ENCODE measurements at regions not wholly inside any gene's neighbourhood (a gene's known extent, or its start where the extent isn't known, plus 50 kb on each side); places are given as distances from the start of the nearest gene placed in this dataset.
"Not testable (repeated sequence)": the region's sequence is repeated elsewhere in the genome, so short reads cannot be mapped to it uniquely, and the experiment has no call there.

DNA sequence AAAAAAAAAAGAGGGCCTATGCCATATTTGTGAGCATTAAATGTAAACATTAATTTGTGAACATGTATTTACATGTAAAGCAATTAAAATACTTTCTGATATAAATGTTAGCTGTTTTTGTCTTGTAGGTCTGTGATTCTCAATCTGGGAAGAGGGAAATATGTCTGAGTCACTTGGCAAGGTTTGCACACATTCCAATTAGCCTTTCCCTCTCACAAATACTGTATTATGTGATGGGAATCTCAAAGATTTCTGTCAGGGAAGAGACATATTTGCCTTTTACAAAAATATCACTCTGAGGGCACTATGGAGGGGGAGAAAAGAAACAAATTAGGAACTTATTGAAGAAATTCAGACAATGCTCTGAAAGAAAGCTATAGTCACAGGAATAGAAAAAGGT, 483.6 kb downstream of the GBE1 start:
- no peak for DNase-seq

DNA sequence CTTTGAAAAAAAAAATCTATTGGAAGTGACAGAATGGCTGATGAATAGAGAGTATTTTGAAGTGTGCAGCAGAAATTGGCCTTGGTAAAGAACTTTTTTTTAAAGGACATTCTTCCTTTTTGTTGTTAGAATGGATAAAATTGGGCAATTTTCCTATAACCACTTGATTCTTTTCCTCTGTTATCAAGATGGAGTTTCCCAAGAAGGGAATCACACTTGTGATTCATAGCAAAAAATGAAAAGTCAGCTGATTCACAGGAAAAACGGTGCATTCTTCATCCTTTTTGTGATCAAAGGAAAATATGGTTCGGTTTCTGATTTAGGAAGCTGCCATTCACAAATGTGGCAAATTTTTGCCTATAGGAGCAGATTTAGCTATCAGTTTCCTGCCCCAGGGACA, 486.8 kb downstream of the GBE1 start:
- no peak for DNase-seq

DNA sequence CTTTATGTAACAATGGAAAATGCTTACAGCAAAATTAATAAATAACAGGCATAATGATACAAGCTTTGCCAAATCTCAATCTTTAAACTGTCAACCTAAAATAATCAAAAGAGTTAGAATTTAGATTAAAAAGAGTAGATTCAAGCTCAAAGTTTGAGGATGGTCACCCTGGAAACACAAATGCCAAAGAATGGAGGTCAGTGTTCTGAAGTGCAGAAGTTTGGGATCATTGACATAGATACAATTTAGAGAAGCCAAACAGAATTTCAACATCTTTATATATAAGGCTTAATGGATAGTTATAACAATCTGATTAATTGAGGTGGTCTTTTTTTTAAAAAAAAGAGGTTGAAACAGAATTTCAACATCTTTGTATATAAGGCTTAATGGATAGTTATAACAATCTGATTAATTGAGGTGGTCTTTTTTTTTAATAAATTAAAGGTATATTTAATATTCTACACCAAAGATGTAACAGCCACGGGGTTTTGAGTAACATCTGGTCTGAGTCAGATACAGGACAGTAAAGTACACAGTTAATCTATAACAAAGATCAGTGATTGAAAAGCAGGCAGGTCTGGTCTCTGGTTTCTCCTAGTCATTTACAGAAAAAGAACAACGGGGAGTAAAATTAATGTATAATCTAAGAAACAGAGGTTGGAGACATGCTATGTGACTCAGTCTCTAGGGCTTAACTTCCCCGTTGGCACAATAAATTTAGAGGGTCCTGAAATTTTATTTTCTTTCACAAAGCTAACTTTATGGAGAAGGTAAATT, 490.7 kb downstream of the GBE1 start:
- DNase-seq: no peak

DNA sequence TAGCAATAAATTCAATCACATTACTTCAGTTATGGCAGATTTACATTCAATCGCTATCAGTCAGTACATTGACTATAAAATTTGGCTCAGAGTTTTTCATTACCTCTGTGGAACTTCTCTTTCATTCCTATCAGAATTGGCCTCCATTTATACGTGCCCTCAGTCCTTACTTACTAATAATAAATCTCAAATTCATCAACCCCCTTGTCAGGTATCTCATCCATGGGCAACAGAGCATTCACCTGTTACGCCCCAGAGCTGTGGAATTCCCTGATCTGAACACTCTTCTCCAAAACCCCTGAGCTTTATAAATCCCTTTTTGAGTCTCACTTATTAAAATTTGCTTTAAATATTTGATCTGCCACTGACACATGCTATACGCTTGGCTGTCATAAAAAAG, 492.9 kb downstream of the GBE1 start:
- no peak for DNase-seq

DNA sequence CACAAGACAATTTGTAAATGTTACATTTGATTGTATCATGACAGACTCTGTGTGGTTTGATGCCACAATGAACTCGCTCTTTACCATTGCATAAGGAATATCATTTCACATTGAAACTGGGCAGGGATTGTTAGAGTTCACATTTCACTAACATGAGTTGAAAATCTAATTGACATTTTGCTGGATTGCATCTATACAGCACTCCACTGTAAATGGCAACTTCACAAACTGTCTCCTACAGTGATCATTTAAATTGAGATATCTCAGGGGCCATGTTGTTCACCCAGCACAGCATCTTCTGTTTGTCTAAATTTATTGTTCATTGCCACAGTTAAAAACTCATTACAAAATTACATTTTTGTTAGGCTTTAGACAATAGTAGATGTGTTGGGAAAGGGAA, 499.4 kb downstream of the GBE1 start:
- no peak for DNase-seq

DNA sequence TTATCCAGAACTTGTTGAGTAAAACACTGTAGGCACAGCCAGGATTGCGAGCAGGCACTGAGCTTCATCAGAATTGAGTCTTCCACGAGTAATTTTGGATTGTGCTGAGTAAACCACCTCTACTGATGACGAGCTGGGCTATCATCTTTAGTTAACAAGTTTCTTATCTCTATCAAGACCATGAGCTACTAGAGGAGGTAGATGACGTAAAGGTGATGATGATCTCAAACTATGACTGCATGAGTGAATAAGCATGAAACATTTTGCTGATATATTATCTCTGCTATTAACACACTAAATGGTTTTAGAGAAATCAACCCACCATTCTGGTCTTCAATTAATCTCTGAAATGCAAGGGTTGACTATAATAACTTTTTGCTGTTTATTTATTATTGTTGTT, 506.0 kb downstream of the GBE1 start:
- DNase-seq: no peak

DNA sequence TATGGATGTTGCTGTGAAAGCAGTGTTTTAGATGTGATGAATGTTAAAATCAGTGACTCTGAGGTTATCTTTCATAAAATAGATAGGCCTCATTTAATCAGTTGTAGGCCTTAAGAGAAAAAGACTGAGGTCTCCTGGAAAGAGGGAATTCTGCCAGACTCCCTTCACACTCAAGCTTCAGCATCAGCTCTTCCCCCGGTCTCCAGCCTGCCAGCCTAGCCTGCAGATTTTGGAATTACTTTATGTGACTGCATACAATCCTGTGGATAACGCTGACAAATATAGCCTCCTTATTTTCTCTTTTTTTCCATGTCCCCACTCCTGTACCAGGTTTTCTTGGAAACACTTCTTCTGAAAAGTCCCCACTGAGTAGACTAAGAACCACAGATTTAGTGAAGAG, 510.3 kb downstream of the GBE1 start:
- DNase-seq: no peak

DNA sequence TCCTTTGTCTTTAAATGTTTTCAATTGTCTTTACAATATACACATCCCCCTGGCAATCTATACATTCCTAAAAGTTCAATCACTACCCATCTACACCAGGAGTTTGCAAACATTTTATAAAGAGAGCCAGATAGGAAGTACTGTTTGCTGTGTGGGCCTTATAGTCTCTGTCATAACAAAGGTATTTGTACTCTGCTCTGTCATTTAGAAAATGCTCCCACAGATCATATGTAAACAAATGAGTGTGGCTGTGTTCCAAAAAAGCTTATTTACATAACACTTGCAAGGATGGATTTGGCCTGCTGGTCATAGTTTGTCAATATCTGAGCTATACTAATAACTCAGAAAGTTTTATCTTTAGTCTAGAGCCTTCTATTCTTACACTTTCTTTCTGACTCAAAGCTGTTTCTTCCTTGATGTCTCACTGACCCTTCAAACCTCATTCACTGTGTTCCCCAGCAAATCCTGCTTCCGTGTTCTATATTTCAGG, 511.9 kb downstream of the GBE1 start:
- DNase-seq: no peak

DNA sequence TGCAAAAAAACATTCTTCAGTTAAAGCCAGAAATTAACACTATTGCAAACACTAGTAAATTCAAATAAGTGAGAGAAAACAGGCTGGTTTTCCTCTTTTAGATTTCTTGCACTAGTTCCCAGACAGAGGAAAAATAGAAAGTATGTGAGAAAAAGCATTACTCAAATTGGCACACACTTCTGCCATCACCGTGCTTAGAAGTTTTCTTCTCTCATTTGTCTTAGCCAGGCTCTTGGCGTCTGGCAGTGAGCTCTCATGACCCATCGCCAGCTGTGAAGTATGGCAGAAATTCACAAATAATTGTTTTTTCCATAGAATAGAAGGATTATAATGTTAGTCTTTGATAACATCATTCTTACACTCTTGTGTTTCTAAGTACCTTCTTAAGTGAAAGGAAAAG, 515.9 kb downstream of the GBE1 start:
- peak in 1 of 3 donors; percentile 16 for DNase-seq

DNA sequence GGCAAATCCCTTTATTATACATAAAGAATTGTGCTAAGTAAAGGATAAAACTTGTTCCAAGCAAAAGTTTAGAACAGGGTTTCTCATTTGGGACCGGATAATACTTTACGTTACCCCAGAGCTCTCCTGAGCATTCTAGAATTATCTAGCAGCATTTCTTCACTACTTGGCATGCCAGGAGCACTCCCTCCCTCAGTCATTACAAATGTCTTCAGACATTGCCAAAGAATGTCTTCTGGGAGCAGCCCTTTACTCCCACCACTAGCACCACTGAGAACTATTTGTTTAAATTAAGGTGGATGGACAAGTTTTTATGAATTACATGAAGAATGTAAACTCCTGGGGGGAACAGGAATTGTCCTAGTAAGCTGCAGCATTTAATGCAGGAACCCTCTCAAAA, 516.4 kb downstream of the GBE1 start:
- no peak for DNase-seq

DNA sequence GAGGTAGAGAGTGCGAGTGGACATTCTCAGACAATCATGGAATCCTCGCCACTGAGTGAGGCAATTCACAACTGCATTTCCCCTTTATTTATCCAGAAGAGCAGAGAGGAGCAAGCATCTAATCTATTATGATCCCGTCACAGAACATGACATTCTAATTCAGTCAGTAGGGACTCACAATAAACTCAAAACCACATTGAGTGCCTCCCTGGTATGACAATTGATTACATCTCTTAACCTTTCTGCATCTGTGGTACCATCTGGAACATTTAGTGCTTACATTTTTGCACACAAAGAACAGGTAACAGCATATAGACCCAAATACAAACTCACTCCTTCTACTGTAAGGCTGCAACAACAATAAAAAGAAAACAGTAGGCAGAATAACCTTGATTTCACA, 517.2 kb downstream of the GBE1 start:
- DNase-seq: peak in 1 of 3 donors; percentile 6

DNA sequence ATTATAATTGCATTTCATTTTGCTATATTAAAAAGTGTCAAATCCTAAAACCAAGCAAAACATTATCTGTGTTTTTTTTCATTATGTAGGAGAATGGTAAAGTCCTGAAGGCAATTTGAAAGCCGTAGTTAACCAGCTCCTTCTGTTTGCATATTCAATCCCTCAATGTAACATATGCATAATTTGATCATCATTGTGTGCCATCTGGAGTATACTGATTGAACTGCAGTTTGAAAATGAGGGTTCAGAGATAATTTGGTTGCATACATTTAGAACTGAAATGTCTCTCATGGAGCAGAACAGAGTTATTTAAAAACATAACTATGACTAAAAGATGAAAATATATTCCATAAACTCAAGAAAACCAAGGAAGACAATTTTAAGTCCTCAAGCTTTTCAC, 518.6 kb downstream of the GBE1 start:
- DNase-seq: peak in 1 of 3 donors; percentile 10

DNA sequence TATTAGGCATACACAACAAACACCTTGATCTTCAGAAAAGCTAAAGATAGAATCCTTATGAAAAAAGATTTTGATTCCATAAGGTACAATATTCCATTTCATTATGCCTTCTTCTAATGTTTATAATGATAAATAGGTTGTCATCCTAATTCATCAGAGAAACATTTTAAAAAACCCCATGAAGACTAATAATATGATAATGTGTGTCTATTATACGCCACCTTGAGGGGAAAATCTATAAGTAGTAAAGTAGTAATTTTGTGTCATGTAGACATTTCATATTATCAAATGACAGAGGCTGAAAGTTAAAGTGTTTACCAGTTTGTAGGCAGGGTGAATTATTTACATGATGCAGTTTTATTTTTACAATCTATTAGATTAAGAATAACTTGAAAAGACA, 524.3 kb downstream of the GBE1 start:
- peak in 1 of 3 donors; percentile 7 for DNase-seq

DNA sequence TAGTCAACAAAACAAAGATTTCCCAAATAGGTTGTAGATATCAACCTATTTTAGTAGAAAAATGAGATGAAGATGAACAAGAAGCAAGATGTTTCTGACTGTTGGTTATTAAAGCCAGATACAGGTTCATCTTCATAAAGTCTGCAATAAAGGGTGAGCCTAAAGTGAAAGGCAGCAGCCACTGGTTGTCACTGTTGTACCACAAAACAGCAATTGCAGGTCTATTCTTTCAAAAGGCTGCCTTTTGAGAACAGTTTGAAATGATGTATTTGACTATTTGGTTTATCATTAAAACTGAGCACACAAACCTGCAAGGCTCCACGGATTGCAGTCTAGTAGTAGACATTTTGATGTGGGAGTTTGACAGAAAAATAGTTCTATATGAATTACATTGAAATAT, 543.4 kb downstream of the GBE1 start:
- no peak for DNase-seq

DNA sequence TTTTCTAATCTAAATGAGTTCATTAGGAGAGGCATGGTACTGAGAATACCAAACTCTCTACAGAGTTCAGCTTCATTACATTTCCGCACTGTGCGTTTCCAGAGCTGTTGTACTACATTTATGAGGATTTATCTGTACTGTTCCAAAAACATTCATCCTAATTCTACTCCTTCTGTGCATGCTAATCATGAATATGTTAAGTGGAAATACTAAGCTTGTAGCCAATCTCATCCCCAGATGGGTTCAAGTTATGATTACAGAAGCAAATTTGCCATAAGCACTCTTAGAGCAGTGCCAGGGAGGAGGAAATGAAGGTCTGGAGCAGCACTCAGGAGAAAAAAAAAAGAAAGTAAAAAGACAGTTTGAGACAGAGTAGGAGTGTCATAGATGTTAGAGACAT, 544.3 kb downstream of the GBE1 start:
- DNase-seq: no peak

DNA sequence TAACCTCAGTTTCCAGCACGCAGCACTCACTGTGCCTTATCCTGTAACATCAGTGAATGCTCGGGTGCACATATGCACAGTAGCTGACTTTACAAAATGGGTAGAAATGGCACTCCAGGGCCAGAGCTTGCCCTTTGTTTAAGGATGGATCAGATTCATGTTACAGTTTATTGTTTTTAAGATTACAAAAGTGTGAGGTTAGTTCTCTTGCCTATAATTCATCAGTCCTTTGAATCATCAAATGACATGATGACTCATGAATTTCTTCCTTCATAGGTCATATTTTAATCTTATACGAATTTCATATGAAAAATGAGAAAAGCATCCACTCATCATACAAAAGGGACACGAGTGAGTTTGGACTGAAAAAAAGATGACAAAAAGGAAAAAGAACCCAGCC, 545.3 kb downstream of the GBE1 start:
- no peak for DNase-seq

DNA sequence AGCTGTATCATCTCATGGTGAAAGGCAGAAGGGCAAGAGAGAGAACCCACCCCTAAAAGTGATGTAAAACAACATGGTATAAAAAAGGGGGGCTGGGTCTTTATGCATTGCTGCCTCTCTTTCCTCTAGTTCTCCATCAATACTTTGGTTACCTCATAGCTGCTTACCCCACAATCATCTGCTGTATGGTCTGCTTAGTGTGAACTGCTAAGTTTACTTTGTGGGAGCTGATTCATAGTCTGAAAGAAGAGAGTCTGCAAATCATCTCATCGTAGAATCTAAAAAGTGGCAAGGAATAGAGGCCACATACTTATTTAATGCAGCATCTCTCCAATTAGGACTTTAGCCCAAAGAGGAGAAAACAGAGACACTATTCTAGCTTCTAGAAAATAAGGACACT, 546.8 kb downstream of the GBE1 start:
- DNase-seq: no peak

DNA sequence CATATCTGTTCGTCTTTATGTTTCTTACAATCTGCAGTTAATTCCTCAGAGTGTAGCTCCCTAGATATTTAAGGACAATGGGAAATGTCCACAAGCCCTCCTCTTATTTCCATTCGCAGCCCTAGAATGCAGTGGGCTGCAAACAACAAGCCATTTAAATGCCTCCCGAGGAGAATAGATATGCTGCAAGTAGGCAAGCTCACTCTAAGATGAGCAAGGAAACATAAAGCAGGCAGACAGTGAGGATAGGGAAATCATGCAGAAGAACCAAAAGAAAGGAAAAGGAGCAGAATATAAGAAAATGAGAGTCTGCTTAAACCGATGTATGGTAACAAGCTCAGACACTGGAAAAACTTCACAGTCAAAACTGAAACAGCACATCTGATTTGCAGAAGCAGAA, 561.9 kb downstream of the GBE1 start:
- no peak for DNase-seq

DNA sequence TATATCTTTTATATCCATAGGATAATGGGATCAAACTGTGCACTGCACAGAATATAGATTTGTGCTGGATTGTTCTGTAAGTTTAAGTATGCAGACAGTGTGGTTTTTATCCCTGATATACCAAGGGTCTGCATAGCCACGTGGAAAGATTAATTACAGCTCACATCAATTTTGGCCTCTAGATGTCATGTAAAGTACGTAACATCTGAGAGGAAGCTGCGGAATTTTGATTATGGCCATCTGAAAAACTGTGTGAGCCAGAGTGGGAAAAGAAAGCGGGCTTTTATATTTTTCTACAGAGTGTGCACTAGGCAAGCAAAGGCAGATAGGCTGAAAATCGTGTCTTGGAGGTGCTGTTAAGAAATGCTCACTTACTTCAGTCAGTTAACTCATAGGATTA, 562.7 kb downstream of the GBE1 start:
- no peak for DNase-seq

DNA sequence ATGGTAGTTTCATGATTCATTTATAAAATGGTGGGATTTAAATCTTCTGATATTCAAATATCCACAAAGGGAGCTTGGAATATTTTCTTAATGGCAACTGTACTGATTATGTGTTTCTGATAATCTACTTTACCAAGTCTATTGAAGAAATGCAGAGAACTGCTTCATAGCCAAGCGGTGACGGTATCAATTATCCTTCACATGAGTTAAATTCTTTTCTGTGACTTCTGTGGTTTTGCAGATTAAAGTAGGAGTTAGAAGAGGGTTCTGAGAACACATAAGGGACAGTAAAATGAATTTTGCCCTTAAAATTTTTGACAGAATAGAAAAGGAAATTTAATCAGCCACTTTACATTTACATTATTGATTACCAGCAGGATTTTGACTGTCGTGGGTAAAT, 563.2 kb downstream of the GBE1 start:
- DNase-seq: no peak

DNA sequence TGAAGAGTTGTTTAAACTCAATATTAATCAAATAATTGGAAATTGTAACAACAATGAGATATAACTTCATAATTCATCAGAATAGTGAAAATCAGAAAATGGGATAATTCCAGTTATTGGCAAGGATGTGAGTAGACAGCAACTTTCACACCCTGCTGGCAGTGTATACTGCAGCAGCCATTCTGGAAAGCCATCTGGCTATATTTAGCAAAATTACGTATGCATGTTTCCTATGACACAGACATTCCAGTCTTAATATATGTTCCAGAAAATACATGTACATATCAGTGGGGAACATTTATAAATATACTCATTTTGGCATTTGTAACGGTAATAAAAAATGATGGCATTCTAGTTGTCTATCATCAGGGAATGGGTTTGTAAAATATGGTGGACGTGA, 564.1 kb downstream of the GBE1 start:
- no peak for DNase-seq

DNA sequence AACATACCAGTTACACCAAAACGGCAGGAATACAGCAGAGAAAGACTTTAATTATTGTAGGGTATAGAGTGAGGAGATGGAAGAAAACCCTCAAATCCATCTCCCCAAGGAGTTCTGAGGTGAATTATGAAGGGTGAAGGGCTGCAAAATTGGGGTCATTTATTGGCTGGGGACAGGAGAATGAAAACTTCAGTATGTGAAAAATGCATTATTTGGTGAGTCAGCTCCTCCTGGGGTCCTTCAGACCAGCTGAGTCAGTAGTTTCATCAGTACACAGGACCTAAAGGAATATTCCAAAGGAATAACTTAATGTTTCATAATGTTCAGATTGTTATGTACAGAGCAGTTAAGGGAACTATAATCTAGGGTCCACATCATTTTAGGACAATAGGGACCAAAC, 566.0 kb downstream of the GBE1 start:
- DNase-seq: no peak

DNA sequence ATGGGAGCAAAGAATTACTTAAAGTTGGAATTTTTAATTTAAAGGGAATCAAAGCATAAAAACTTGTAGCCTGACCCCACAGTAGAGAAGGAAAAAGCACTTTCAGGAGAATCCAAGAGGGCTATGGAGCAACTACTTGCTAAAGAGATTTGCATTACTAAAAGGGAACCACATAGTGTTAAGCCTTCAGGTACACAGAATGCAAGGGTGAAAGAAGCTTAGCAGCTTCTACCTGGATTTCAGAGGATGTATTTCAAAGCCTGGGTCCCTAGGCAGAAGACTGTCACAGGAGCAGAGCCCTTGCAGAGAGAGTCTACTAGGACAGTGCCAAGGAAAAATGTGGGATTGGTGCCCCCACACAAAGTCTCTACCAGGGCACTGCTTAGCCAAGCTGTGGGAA, 575.0 kb downstream of the GBE1 start:
- no peak for DNase-seq

DNA sequence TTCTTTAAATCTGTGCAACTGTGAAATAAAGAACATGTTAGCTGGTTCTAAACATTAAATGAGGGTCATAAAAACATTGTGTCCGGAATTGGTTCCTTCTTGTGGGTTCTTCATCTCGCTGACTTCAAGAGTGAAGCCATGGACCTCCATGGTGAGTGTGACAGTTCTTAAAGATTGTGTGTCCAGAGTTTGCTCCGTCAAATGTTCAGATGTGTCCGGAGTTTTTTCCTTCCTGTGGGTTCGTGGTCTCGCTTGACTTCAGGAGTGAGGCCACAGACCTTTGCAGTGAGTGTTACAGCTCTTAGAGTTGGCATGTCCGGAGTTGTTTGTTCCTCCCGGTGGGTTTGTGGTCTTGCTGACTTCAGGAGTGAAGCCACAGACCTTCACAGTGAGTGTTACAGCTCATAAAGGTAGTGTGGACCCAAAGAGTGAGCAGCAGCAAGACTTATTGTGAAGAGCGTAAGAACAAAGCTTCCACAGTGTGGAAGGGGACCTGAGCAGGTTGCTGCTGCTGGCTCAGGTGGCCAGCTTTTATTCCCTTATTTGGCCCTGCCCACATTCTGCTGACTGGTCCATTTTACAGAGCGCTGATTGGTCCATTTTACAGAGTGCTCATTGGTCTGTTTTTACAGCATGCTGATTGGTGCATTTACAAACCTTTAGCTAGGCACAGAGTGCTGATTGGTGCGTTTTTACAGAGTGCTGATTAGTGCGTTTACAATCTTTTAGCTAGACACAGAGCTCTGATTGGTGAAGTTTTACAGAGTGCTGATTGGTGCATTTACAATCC, 579.2 kb downstream of the GBE1 start:
- not testable (repeated sequence) for DNase-seq

All from suppressor macrophage treated with lipopolysaccharide for 1 hour (primary cell).